ENCODE measurements at regions not wholly inside any gene's neighbourhood (a gene's known extent, or its start where the extent isn't known, plus 50 kb on each side); places are given as distances from the start of the nearest gene placed in this dataset.
"Not testable (repeated sequence)": the region's sequence is repeated elsewhere in the genome, so short reads cannot be mapped to it uniquely, and the experiment has no call there.

- H3K4me1 ChIP-seq (ENCODE audit: control insufficient read depth, extremely low read depth, insufficient read depth, low read length) = no peaks in the 10 kb centered on the region
Measured at GRCh38 chr5:100401149-100401548, 134.0 kb upstream of the FAM174A start.

GRCh38 chr5:100398815-100399214, 136.4 kb upstream of the FAM174A start:
- DNase-seq (ENCODE audit: low read depth in 2 of 2) = peak in 1 of 2 donors; percentile 10
- H3K9me3 ChIP-seq (ENCODE audit: control insufficient read depth, insufficient read depth, low read depth, low read length); H2AFZ ChIP-seq (ENCODE audit: low read length); H4K20me1 ChIP-seq (ENCODE audit: control insufficient read depth, extremely low read depth, insufficient read depth, low read length); H3K27me3 ChIP-seq (ENCODE audit: control insufficient read depth, insufficient read depth, low read length); H3K27ac ChIP-seq (ENCODE audit: insufficient read depth, low read length); H3K4me2 ChIP-seq (ENCODE audit: extremely low read depth, insufficient read depth, low read length); H3K4me3 ChIP-seq (replicated peaks in 1 of 4; ENCODE audit: control extremely low read depth in 1 of 4, insufficient read depth in 1 of 4, low read depth in 3 of 4, low read length in 4 of 4); H3K4me1 ChIP-seq (ENCODE audit: control insufficient read depth, extremely low read depth, insufficient read depth, low read length); H3K79me2 ChIP-seq (ENCODE audit: control insufficient read depth, insufficient read depth, low read length); H3K36me3 ChIP-seq (ENCODE audit: control insufficient read depth, insufficient read depth, low read length); H3K9ac ChIP-seq (ENCODE audit: insufficient read depth, low read length): not testable (repeated sequence)

More at GRCh38 chr5:100401149-100401548, 134.0 kb upstream of the FAM174A start:
- H3K27me3 ChIP-seq (ENCODE audit: control insufficient read depth, insufficient read depth, low read length) = no peaks in the 10 kb centered on the region
- no peak overlapping the region for H2AFZ ChIP-seq (ENCODE audit: low read length)
- H3K4me2 ChIP-seq (ENCODE audit: extremely low read depth, insufficient read depth, low read length) = no peak overlapping the region
- no peaks in the 10 kb centered on the region for H3K36me3 ChIP-seq (ENCODE audit: control insufficient read depth, insufficient read depth, low read length)
- no peak overlapping the region for H3K4me3 ChIP-seq (replicated peaks in 1 of 4; ENCODE audit: control extremely low read depth in 1 of 4, insufficient read depth in 1 of 4, low read depth in 3 of 4, low read length in 4 of 4)
- H3K79me2 ChIP-seq (ENCODE audit: control insufficient read depth, insufficient read depth, low read length) = no peaks in the 10 kb centered on the region
- H3K9me3 ChIP-seq (ENCODE audit: control insufficient read depth, insufficient read depth, low read depth, low read length) = no peaks in the 10 kb centered on the region
- no peaks in the 10 kb centered on the region for H4K20me1 ChIP-seq (ENCODE audit: control insufficient read depth, extremely low read depth, insufficient read depth, low read length)
- TF ChIP-seq, protein P1, sequence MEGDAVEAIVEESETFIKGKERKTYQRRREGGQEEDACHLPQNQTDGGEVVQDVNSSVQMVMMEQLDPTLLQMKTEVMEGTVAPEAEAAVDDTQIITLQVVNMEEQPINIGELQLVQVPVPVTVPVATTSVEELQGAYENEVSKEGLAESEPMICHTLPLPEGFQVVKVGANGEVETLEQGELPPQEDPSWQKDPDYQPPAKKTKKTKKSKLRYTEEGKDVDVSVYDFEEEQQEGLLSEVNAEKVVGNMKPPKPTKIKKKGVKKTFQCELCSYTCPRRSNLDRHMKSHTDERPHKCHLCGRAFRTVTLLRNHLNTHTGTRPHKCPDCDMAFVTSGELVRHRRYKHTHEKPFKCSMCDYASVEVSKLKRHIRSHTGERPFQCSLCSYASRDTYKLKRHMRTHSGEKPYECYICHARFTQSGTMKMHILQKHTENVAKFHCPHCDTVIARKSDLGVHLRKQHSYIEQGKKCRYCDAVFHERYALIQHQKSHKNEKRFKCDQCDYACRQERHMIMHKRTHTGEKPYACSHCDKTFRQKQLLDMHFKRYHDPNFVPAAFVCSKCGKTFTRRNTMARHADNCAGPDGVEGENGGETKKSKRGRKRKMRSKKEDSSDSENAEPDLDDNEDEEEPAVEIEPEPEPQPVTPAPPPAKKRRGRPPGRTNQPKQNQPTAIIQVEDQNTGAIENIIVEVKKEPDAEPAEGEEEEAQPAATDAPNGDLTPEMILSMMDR (conservative IDR thresholded peaks at IDR 0.05 in 1 of 2, IDR thresholded peaks at IDR 0.05 in 1 of 2; ENCODE audit: low read depth in 1 of 2, low read length in 2 of 2) = no peak
- no peak for TF ChIP-seq EZH2 (IDR thresholded peaks at IDR 0.05; ENCODE audit: low read length, missing control alignments)
- H3K9ac ChIP-seq (ENCODE audit: insufficient read depth, low read length) = no peak overlapping the region
- no peak for DNase-seq (ENCODE audit: low read depth in 2 of 2)
- H3K27ac ChIP-seq (ENCODE audit: insufficient read depth, low read length) = no peak overlapping the region

GRCh38 chr5:100379254-100379858, 155.8 kb upstream of the FAM174A start:
- H3K79me2 ChIP-seq (ENCODE audit: control insufficient read depth, insufficient read depth, low read length); H4K20me1 ChIP-seq (ENCODE audit: control insufficient read depth, extremely low read depth, insufficient read depth, low read length); H2AFZ ChIP-seq (ENCODE audit: low read length); H3K36me3 ChIP-seq (ENCODE audit: control insufficient read depth, insufficient read depth, low read length); H3K27ac ChIP-seq (ENCODE audit: insufficient read depth, low read length); H3K4me1 ChIP-seq (ENCODE audit: control insufficient read depth, extremely low read depth, insufficient read depth, low read length); H3K4me3 ChIP-seq (replicated peaks in 1 of 4; ENCODE audit: control extremely low read depth in 1 of 4, insufficient read depth in 1 of 4, low read depth in 3 of 4, low read length in 4 of 4); H3K27me3 ChIP-seq (ENCODE audit: control insufficient read depth, insufficient read depth, low read length); H3K9ac ChIP-seq (ENCODE audit: insufficient read depth, low read length); H3K9me3 ChIP-seq (ENCODE audit: control insufficient read depth, insufficient read depth, low read depth, low read length); H3K4me2 ChIP-seq (ENCODE audit: extremely low read depth, insufficient read depth, low read length); DNase-seq (ENCODE audit: low read depth in 2 of 2): not testable (repeated sequence)

DNA sequence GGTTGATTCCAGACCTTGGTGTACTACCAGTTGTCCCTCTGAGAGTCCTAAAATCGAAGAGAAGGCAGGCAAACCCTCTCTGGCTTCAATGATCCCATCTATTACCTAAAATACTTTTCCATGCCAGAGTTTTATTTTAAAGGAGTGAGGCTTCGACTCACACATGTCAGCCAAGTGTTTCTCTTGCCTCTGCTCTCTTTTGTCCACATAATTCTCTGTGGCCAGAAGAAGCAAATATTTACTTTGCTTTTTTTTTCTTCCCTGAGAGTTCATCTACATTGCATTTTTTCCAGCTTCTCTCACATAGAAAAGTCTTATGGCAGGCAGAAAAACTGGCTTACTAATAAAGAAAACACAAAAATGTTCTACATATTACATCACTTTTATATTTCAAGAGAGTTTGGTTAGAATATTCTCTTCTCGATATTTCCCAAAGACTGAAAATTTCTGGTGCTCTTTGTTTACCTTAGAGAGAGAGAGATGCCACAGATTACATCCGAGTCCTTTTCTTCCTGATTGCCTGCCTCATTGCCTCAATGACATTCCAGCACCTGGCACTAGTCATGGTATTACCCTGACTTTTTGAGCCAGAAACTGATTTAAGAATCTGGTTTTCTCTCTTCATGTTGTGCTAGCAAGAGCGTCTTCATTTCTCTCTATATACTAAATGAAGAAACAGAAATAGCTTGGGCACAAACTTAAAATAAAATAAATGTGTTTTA, 170.3 kb upstream of the FAM174A start:
- H3K4me2 ChIP-seq (ENCODE audit: extremely low read depth, insufficient read depth, low read length); H3K9me3 ChIP-seq (ENCODE audit: control insufficient read depth, insufficient read depth, low read depth, low read length); H3K27ac ChIP-seq (ENCODE audit: insufficient read depth, low read length); H3K36me3 ChIP-seq (ENCODE audit: control insufficient read depth, insufficient read depth, low read length); H4K20me1 ChIP-seq (ENCODE audit: control insufficient read depth, extremely low read depth, insufficient read depth, low read length); H3K4me3 ChIP-seq (replicated peaks in 1 of 4; ENCODE audit: control extremely low read depth in 1 of 4, insufficient read depth in 1 of 4, low read depth in 3 of 4, low read length in 4 of 4); H3K4me1 ChIP-seq (ENCODE audit: control insufficient read depth, extremely low read depth, insufficient read depth, low read length); H3K9ac ChIP-seq (ENCODE audit: insufficient read depth, low read length); H3K79me2 ChIP-seq (ENCODE audit: control insufficient read depth, insufficient read depth, low read length); H2AFZ ChIP-seq (ENCODE audit: low read length); H3K27me3 ChIP-seq (ENCODE audit: control insufficient read depth, insufficient read depth, low read length): not testable (repeated sequence)
- peak; percentile 28 to 50 for DNase-seq (ENCODE audit: low read depth in 2 of 2)

DNA sequence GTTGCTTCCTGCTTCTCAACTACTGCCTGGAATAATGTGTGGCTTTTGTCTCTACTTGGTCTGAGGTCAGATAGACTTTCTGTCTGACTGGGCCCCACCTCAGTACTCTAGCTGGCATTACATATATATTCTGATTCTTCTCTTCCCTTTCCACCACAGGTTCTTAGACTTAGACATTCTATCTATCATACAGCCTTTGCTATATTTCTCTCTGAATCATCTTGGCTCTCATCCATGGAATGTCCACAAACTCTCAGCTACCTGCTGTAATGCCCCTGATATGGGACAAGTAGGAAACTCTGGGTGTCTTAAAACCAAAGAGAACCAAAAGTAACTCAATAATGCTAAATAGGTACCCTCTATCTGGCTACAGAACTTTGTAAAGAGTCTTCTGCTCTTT, 170.8 kb upstream of the FAM174A start:
- DNase-seq (ENCODE audit: low read depth in 2 of 2) = peak in 1 of 2 donors; percentile 7
- H3K36me3 ChIP-seq (ENCODE audit: control insufficient read depth, insufficient read depth, low read length); H3K27me3 ChIP-seq (ENCODE audit: control insufficient read depth, insufficient read depth, low read length); H3K4me1 ChIP-seq (ENCODE audit: control insufficient read depth, extremely low read depth, insufficient read depth, low read length); H3K9ac ChIP-seq (ENCODE audit: insufficient read depth, low read length); H3K4me3 ChIP-seq (replicated peaks in 1 of 4; ENCODE audit: control extremely low read depth in 1 of 4, insufficient read depth in 1 of 4, low read depth in 3 of 4, low read length in 4 of 4); H3K79me2 ChIP-seq (ENCODE audit: control insufficient read depth, insufficient read depth, low read length); H4K20me1 ChIP-seq (ENCODE audit: control insufficient read depth, extremely low read depth, insufficient read depth, low read length); H2AFZ ChIP-seq (ENCODE audit: low read length); H3K27ac ChIP-seq (ENCODE audit: insufficient read depth, low read length); H3K4me2 ChIP-seq (ENCODE audit: extremely low read depth, insufficient read depth, low read length); H3K9me3 ChIP-seq (ENCODE audit: control insufficient read depth, insufficient read depth, low read depth, low read length): not testable (repeated sequence)

DNA sequence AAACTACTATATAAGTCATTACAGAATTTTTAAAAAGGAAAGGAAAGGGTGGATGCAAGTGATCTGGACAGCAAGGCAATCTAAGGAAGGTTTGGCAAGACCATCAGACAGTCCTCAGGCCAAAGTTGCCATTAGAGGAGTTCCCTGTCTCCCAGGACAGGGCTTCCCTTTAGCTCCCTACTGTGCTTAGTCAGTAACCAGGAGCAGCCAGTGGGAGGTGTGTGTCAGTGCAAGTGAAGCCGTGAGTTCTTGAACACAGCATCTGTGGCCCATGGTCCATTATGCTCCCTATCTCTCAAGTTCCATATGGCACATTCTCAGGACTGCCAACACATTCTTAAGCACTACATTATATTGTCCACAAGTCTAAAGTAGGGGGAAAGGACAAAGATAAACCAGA, 175.2 kb upstream of the FAM174A start:
- H3K4me2 ChIP-seq (ENCODE audit: extremely low read depth, insufficient read depth, low read length); H3K9ac ChIP-seq (ENCODE audit: insufficient read depth, low read length); DNase-seq (ENCODE audit: low read depth in 2 of 2); H3K4me3 ChIP-seq (replicated peaks in 1 of 4; ENCODE audit: control extremely low read depth in 1 of 4, insufficient read depth in 1 of 4, low read depth in 3 of 4, low read length in 4 of 4); H3K79me2 ChIP-seq (ENCODE audit: control insufficient read depth, insufficient read depth, low read length); H3K9me3 ChIP-seq (ENCODE audit: control insufficient read depth, insufficient read depth, low read depth, low read length); H3K27ac ChIP-seq (ENCODE audit: insufficient read depth, low read length); H3K27me3 ChIP-seq (ENCODE audit: control insufficient read depth, insufficient read depth, low read length); H3K4me1 ChIP-seq (ENCODE audit: control insufficient read depth, extremely low read depth, insufficient read depth, low read length); H4K20me1 ChIP-seq (ENCODE audit: control insufficient read depth, extremely low read depth, insufficient read depth, low read length); H2AFZ ChIP-seq (ENCODE audit: low read length); H3K36me3 ChIP-seq (ENCODE audit: control insufficient read depth, insufficient read depth, low read length): not testable (repeated sequence)

Measured in fibroblast of lung (primary cell).